ENCODE measurements at regions not wholly inside any gene's neighbourhood (a gene's known extent, or its start where the extent isn't known, plus 50 kb on each side); places are given as distances from the start of the nearest gene placed in this dataset.

- H3K27me3 ChIP-seq = no peaks in the 10 kb centered on the region
- no peak overlapping the region for H3K27ac ChIP-seq
- H3K4me1 ChIP-seq (ENCODE audit: insufficient read depth) = peaks cover 7% of the 10 kb centered on the region
- no peaks in the 10 kb centered on the region for H3K9me3 ChIP-seq
- DNase-seq = no peak
- no peak for TF ChIP-seq CTCF (IDR thresholded peaks at IDR 0.05)
- TF ChIP-seq EP300 (IDR thresholded peaks at IDR 0.05) = no peak
- TF ChIP-seq POLR2A (IDR thresholded peaks at IDR 0.05) = no peak
- WGBS, 3 donors = 35 to 47% (median 36%) methylated on average over 6 of the region's 6 CpGs
- H3K4me3 ChIP-seq = no peak overlapping the region
- no peaks in the 10 kb centered on the region for H3K36me3 ChIP-seq
- intact Hi-C loops (cut with DNase I) = no loop called here
These were observed 209.0 kb downstream of the URI1 start for GRCh38 chr19:30151081-30151480.

- DNase-seq = no peak
These were observed 210.7 kb downstream of the URI1 start for GRCh38 chr19:30152510-30153291.

GRCh38 chr19:30153326-30154210 is 211.5 kb downstream of the URI1 start:
- Histone ChIP-seq H3K4me1 (ENCODE audit: insufficient read depth) (peaks cover 8% of the 10 kb centered on the region), H3K36me3 (no peaks in the 10 kb centered on the region), H3K4me3 (no peak overlapping the region), H3K27me3 (no peaks in the 10 kb centered on the region), H3K27ac (no peak overlapping the region), H3K9me3 (no peaks in the 10 kb centered on the region)
- intact Hi-C loops (cut with DNase I) = no loop called here
- WGBS, 3 donors = 21 to 33% (median 26%) methylated on average over 18 of the region's 18 CpGs
- no peak for DNase-seq
- no peak for TF ChIP-seq POLR2A (IDR thresholded peaks at IDR 0.05)
- no peak for TF ChIP-seq CTCF (IDR thresholded peaks at IDR 0.05)
- no peak for TF ChIP-seq EP300 (IDR thresholded peaks at IDR 0.05)

More at GRCh38 chr19:30152510-30153291, 210.7 kb downstream of the URI1 start:
- 89 to 93% (median 91%) methylated on average over 10 of the region's 10 CpGs for WGBS, 3 donors
- Histone ChIP-seq H3K27me3 (no peaks in the 10 kb centered on the region), H3K36me3 (no peaks in the 10 kb centered on the region), H3K9me3 (no peaks in the 10 kb centered on the region), H3K4me3 (no peak overlapping the region), H3K4me1 (ENCODE audit: insufficient read depth) (peaks cover 8% of the 10 kb centered on the region), H3K27ac (no peak overlapping the region)
- intact Hi-C loops (cut with DNase I) = no loop called here
- TF ChIP-seq CTCF (IDR thresholded peaks at IDR 0.05) = no peak

- 43 to 59% (median 59%) methylated on average over 8 of the region's 8 CpGs for WGBS, 3 donors
- TF ChIP-seq POLR2A (IDR thresholded peaks at IDR 0.05) (no peak), CTCF (IDR thresholded peaks at IDR 0.05) (no peak), EP300 (IDR thresholded peaks at IDR 0.05) (no peak)
- intact Hi-C loops (cut with DNase I) = no loop called here
- Histone ChIP-seq H3K36me3 (no peaks in the 10 kb centered on the region), H3K4me3 (no peak overlapping the region), H3K27ac (no peak overlapping the region), H3K4me1 (ENCODE audit: insufficient read depth) (peaks cover 8% of the 10 kb centered on the region), H3K9me3 (no peaks in the 10 kb centered on the region), H3K27me3 (no peaks in the 10 kb centered on the region)
- no peak for DNase-seq
These were observed 212.4 kb downstream of the URI1 start for GRCh38 chr19:30154410-30154809.
